Astrocyte (in vitro differentiated cells and primary cell): ENCODE measurements at regions not wholly inside any gene's neighbourhood (a gene's known extent, or its start where the extent isn't known, plus 50 kb on each side); places are given as distances from the start of the nearest gene placed in this dataset.

Experiments
- DNase-seq: peaks from one replicate; pipeline ENCODE4 v3.0.0-alpha.2; 2010; ENCODE audit warnings: low read depth
- FAIRE-seq: peaks from 2 replicates; lab custom pipeline; 2011; peaks lifted over from hg19 to GRCh38; lab: Jason Lieb, UNC
- H2AFZ ChIP-seq: 2 replicates; pipeline ENCODE4 v1.6.0; 2012; ENCODE audit warnings: low read depth, low read length, inconsistent platforms
- H3K27ac ChIP-seq: 2 replicates; pipeline ENCODE4 v1.5.1; 2011; ENCODE audit warnings: low read depth, low read length, inconsistent platforms
- H3K27me3 ChIP-seq: 2 replicates; pipeline ENCODE4 v1.6.0; 2011; ENCODE audit warnings: low read length, inconsistent platforms; ENCODE audit not compliant: insufficient read depth
- H3K36me3 ChIP-seq: 2 replicates; pipeline ENCODE4 v1.5.1; 2011; ENCODE audit warnings: low read length, inconsistent platforms; ENCODE audit not compliant: insufficient read depth
- H3K4me1 ChIP-seq: 2 replicates; pipeline ENCODE4 v1.5.1; 2011; ENCODE audit warnings: low read length, inconsistent platforms; ENCODE audit not compliant: insufficient read depth
- H3K4me2 ChIP-seq: 2 replicates; pipeline ENCODE4 v1.6.0; 2012; ENCODE audit warnings: low read length, inconsistent platforms
- H3K4me3 ChIP-seq: 2 replicates; pipeline ENCODE4 v1.5.1; 2011; ENCODE audit warnings: low read depth, mild to moderate bottlenecking, low read length, inconsistent platforms; ENCODE audit not compliant: insufficient read depth
- H3K79me2 ChIP-seq: 2 replicates; pipeline ENCODE4 v1.6.0; 2012; ENCODE audit warnings: mild to moderate bottlenecking, low read length, inconsistent platforms; ENCODE audit not compliant: insufficient read depth
- H3K9ac ChIP-seq: 2 replicates; pipeline ENCODE4 v1.6.0; 2012; ENCODE audit warnings: mild to moderate bottlenecking, low read length, inconsistent platforms
- H3K9me3 ChIP-seq: 2 replicates; pipeline ENCODE4 v1.5.1; 2012; ENCODE audit warnings: low read depth, mild to moderate bottlenecking, low read length, inconsistent platforms; ENCODE audit not compliant: insufficient read depth
- H4K20me1 ChIP-seq: 2 replicates; pipeline ENCODE4 v1.6.0; 2012; ENCODE audit warnings: low read length, inconsistent platforms; ENCODE audit not compliant: insufficient read depth
- H3K27ac Mint-ChIP-seq: one replicate; pipeline ENCODE4 v1.8.0; 2021; ENCODE audit warnings: mild to moderate bottlenecking, mixed read lengths; ENCODE audit not compliant: unreplicated experiment
- H3K27me3 Mint-ChIP-seq: one replicate; pipeline ENCODE4 v1.8.0; 2021; ENCODE audit warnings: low read depth, mixed read lengths; ENCODE audit not compliant: unreplicated experiment
- H3K36me3 Mint-ChIP-seq: one replicate; pipeline ENCODE4 v1.8.0; 2021; ENCODE audit warnings: low read depth, mixed read lengths; ENCODE audit not compliant: unreplicated experiment
- H3K4me1 Mint-ChIP-seq: one replicate; pipeline ENCODE4 v1.8.0; 2021; ENCODE audit warnings: low read depth, mixed read lengths; ENCODE audit not compliant: unreplicated experiment
- H3K4me3 Mint-ChIP-seq: one replicate; pipeline ENCODE4 v1.8.0; 2021; ENCODE audit warnings: mild to moderate bottlenecking, moderate library complexity, mixed read lengths; ENCODE audit not compliant: unreplicated experiment
- H3K9me3 Mint-ChIP-seq: one replicate; pipeline ENCODE4 v1.8.0; 2021; ENCODE audit warnings: mild to moderate bottlenecking, mixed read lengths; ENCODE audit not compliant: unreplicated experiment
- EZH2 ChIP-seq: IDR thresholded peaks from 2 replicates; pipeline ENCODE4 v1.6.1; 2012; ENCODE audit warnings: mild to moderate bottlenecking, low read length, inconsistent platforms; ENCODE audit not compliant: insufficient read depth
- TF ChIP-seq, protein P1 (sequence below): IDR thresholded peaks from 2 replicates; pipeline ENCODE4 v1.5.1; 2011; ENCODE audit warnings: low read depth, mild to moderate bottlenecking, inconsistent platforms, low read length, moderate library complexity; ENCODE audit not compliant: insufficient read depth

DNA sequence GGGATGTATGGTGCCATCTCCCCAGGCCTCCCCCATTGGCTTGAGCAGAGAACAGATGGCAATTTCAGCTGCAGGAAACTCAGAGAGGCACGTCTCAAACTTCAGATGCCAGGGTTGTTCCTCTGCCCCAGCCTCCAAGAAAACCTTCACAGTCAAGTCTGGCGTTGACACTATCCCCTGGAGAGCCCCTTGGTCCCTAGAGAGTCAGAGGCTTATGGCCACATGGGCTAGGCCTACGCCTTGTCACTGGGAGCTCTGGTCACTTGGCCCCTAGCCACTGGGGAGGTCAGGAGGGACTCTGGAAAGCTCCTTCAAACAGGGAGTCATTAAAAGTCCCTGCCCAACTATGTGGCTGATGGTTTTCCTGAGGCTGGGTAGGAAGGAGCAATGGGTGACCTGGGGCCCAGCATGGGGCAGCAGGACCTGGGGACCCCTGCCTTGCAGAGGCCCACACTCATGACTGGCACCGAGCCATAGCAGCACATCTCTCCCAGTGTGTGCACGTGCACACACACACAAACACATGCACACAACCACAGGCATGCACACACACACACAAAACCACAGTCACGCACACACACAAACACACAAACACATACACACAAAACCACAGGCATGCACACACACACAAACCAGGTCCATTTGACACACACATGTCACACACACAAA, 144.2 kb downstream of the GADD45G start:
- no peak overlapping the region for H3K4me2 ChIP-seq
- no peak overlapping the region for H2AFZ ChIP-seq
- H3K36me3 ChIP-seq: no peaks in the 10 kb centered on the region
- no peaks in the 10 kb centered on the region for H3K27me3 ChIP-seq
- no peak overlapping the region for H3K27ac Mint-ChIP-seq
- H3K9me3 ChIP-seq: no peaks in the 10 kb centered on the region
- H3K36me3 Mint-ChIP-seq: no peaks in the 10 kb centered on the region
- no peaks in the 10 kb centered on the region for H3K79me2 ChIP-seq
- no peak overlapping the region for H3K4me3 ChIP-seq
- FAIRE-seq (no peak), DNase-seq (no peak)
- no peaks in the 10 kb centered on the region for H3K4me1 ChIP-seq
- peaks cover 67% of the 10 kb centered on the region for H3K27me3 Mint-ChIP-seq
- no peak overlapping the region for H3K9ac ChIP-seq
- no peak overlapping the region for H3K27ac ChIP-seq
- H3K4me1 Mint-ChIP-seq: peaks cover 7% of the 10 kb centered on the region
- no peaks in the 10 kb centered on the region for H4K20me1 ChIP-seq
- no peak overlapping the region for H3K4me3 Mint-ChIP-seq
- TF ChIP-seq, protein P1, sequence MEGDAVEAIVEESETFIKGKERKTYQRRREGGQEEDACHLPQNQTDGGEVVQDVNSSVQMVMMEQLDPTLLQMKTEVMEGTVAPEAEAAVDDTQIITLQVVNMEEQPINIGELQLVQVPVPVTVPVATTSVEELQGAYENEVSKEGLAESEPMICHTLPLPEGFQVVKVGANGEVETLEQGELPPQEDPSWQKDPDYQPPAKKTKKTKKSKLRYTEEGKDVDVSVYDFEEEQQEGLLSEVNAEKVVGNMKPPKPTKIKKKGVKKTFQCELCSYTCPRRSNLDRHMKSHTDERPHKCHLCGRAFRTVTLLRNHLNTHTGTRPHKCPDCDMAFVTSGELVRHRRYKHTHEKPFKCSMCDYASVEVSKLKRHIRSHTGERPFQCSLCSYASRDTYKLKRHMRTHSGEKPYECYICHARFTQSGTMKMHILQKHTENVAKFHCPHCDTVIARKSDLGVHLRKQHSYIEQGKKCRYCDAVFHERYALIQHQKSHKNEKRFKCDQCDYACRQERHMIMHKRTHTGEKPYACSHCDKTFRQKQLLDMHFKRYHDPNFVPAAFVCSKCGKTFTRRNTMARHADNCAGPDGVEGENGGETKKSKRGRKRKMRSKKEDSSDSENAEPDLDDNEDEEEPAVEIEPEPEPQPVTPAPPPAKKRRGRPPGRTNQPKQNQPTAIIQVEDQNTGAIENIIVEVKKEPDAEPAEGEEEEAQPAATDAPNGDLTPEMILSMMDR: no peak
- no peak for TF ChIP-seq EZH2
- H3K9me3 Mint-ChIP-seq: peaks cover 14% of the 10 kb centered on the region

DNA sequence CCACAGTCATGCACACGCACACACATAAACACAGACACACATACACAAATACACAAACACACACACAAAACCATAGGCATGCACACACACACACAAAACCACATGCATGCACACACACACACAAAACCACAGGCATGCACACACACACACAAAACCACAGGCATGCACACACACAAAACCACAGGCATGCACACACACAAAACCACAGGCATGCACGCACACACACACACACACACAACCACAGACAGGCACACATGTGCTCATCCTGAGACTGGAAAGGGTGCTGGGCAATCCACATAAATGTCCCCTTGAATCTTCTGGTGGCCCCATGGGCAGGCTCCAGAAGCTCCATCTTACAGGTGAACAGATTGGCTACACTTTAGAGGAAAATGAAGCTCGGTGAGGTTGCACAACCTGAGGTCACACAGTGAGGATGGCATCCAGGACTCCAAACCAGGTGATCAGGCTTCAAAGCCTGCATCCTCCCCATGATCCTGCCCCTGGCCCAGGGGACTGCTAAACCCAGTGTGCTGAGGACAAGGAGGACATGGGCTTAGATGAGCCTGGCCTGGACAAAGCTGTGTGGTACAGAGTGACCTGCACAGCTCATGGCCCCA, 144.8 kb downstream of the GADD45G start:
- Mint-ChIP-seq H3K9me3 (peaks cover 12% of the 10 kb centered on the region), H3K27me3 (peaks cover 70% of the 10 kb centered on the region), H3K4me1 (peaks cover 7% of the 10 kb centered on the region), H3K36me3 (no peaks in the 10 kb centered on the region), H3K27ac (no peak overlapping the region), H3K4me3 (no peak overlapping the region)
- H3K79me2 ChIP-seq: no peaks in the 10 kb centered on the region
- no peak overlapping the region for H3K27ac ChIP-seq
- H4K20me1 ChIP-seq: no peaks in the 10 kb centered on the region
- no peaks in the 10 kb centered on the region for H3K9me3 ChIP-seq
- no peaks in the 10 kb centered on the region for H3K4me1 ChIP-seq
- peak; percentile 64 for DNase-seq
- no peak overlapping the region for H3K9ac ChIP-seq
- no peak overlapping the region for H3K4me3 ChIP-seq
- no peak for FAIRE-seq
- H3K27me3 ChIP-seq: no peaks in the 10 kb centered on the region
- H3K4me2 ChIP-seq: no peak overlapping the region
- TF ChIP-seq, protein P1: no peak
- no peak for TF ChIP-seq EZH2
- no peak overlapping the region for H2AFZ ChIP-seq
- no peaks in the 10 kb centered on the region for H3K36me3 ChIP-seq
